OCI-LY1 (cell line): ENCODE measurements at regions not wholly inside any gene's neighbourhood (a gene's known extent, or its start where the extent isn't known, plus 50 kb on each side); places are given as distances from the start of the nearest gene placed in this dataset.

ENCODE experiments used
- H2AFZ ChIP-seq: fragments of 200-600 bp; sonication (generic), shearing (Covaris generic); 2 replicates; pipeline ENCODE4 v1.6.0; 2014; ENCODE audit warnings: antibody characterized with exemption, mild to moderate bottlenecking, low read length
- H3F3A ChIP-seq: fragments of 200-600 bp; sonication (generic), shearing (Covaris generic); 2 replicates; pipeline ENCODE4 v1.6.0; 2014; ENCODE audit warnings: mild to moderate bottlenecking, antibody characterized with exemption, low read length, moderate library complexity; ENCODE audit not compliant: insufficient read depth
- H3K27ac ChIP-seq: fragments of 200-600 bp; sonication (generic); 2 replicates; pipeline ENCODE4 v1.5.1; 2014; ENCODE audit warnings: low read length, mixed run types, mild to moderate bottlenecking, low read depth; ENCODE audit not compliant: poor library complexity, severe bottlenecking
- H3K27me3 ChIP-seq: fragments of 200-600 bp; sonication (generic); 2 replicates; pipeline ENCODE4 v1.6.0; 2014; ENCODE audit warnings: antibody characterized with exemption, mild to moderate bottlenecking, low read length, moderate library complexity; ENCODE audit not compliant: insufficient read depth
- H3K36me3 ChIP-seq: fragments of 200-600 bp; sonication (generic); 2 replicates; pipeline ENCODE4 v1.6.1; 2014; ENCODE audit warnings: mild to moderate bottlenecking, antibody characterized with exemption, low read length, moderate library complexity, mixed read lengths; ENCODE audit not compliant: insufficient read depth
- H3K4me1 ChIP-seq: fragments of 200-600 bp; sonication (generic); 2 replicates; pipeline ENCODE4 v1.5.1; 2014; ENCODE audit warnings: mild to moderate bottlenecking, low read length, moderate library complexity; ENCODE audit not compliant: insufficient read depth, severe bottlenecking
- H3K4me2 ChIP-seq: fragments of 200-600 bp; sonication (generic), shearing (Covaris generic); 2 replicates; pipeline ENCODE4 v1.6.1; 2014; ENCODE audit warnings: low read length
- H3K4me3 ChIP-seq: fragments of 200-600 bp; sonication (generic); 2 replicates; pipeline ENCODE4 v1.5.1; 2014; ENCODE audit warnings: low read length, low read depth, mild to moderate bottlenecking, mixed read lengths; ENCODE audit not compliant: poor library complexity, severe bottlenecking
- H3K79me2 ChIP-seq: fragments of 200-600 bp; shearing (Covaris generic); 2 replicates; pipeline ENCODE4 v1.6.1; 2016; ENCODE audit warnings: mixed run types, low read length, mixed read lengths; ENCODE audit not compliant: insufficient read depth
- H3K9ac ChIP-seq: fragments of 200-600 bp; sonication (generic), shearing (Covaris generic); 2 replicates; pipeline ENCODE4 v1.6.1; 2014; ENCODE audit warnings: mild to moderate bottlenecking, low read length, mixed read lengths
- H3K9me2 ChIP-seq: fragments of 200-600 bp; sonication (generic), shearing (Covaris generic); 2 replicates; pipeline ENCODE4 v1.6.1; 2014; ENCODE audit warnings: low read depth, mild to moderate bottlenecking, low read length, mixed read lengths
- H3K9me3 ChIP-seq: fragments of 200-600 bp; shearing (Covaris generic); 2 replicates; pipeline ENCODE4 v1.6.1; 2014; ENCODE audit warnings: low read length, mixed read lengths
- H4K20me1 ChIP-seq: fragments of 200-600 bp; sonication (generic), shearing (Covaris generic); 2 replicates; pipeline ENCODE4 v1.6.0; 2016; ENCODE audit warnings: mild to moderate bottlenecking, low read length; ENCODE audit not compliant: insufficient read depth
- CTCF ChIP-seq: fragments of 200-600 bp; sonication (generic), shearing (Covaris generic); IDR thresholded peaks from 2 replicates; pipeline ENCODE4 v1.5.1; 2017; ENCODE audit warnings: mild to moderate bottlenecking, antibody characterized with exemption, low read length, moderate library complexity, mixed read lengths
- EZH2 ChIP-seq: fragments of 200-600 bp; sonication (generic), shearing (Covaris generic); IDR thresholded peaks from 2 replicates; pipeline ENCODE4 v1.8.0; 2017; ENCODE audit warnings: borderline replicate concordance, mixed run types, mild to moderate bottlenecking, antibody characterized with exemption, low read length, moderate library complexity, mixed read lengths

- no peaks in the 10 kb centered on the region for H3K9me2 ChIP-seq
- H3K4me3 ChIP-seq, result no peak overlapping the region
- H3K36me3 ChIP-seq, result no peaks in the 10 kb centered on the region
- H3K79me2 ChIP-seq, result no peaks in the 10 kb centered on the region
- H4K20me1 ChIP-seq, result no peaks in the 10 kb centered on the region
- no peak overlapping the region for H3K4me2 ChIP-seq
- H3K4me1 ChIP-seq, result no peaks in the 10 kb centered on the region
- H3F3A ChIP-seq, result no peaks in the 10 kb centered on the region
- no peaks in the 10 kb centered on the region for H3K9me3 ChIP-seq
- no peak overlapping the region for H3K27ac ChIP-seq
- H3K27me3 ChIP-seq, result no peaks in the 10 kb centered on the region
- no peak overlapping the region for H3K9ac ChIP-seq
- no peak overlapping the region for H2AFZ ChIP-seq
- TF ChIP-seq EZH2 (no peak), CTCF (no peak)
Measured at GRCh38 chr15:62269504-62269903, 104.4 kb upstream of the C2CD4B start.

DNA sequence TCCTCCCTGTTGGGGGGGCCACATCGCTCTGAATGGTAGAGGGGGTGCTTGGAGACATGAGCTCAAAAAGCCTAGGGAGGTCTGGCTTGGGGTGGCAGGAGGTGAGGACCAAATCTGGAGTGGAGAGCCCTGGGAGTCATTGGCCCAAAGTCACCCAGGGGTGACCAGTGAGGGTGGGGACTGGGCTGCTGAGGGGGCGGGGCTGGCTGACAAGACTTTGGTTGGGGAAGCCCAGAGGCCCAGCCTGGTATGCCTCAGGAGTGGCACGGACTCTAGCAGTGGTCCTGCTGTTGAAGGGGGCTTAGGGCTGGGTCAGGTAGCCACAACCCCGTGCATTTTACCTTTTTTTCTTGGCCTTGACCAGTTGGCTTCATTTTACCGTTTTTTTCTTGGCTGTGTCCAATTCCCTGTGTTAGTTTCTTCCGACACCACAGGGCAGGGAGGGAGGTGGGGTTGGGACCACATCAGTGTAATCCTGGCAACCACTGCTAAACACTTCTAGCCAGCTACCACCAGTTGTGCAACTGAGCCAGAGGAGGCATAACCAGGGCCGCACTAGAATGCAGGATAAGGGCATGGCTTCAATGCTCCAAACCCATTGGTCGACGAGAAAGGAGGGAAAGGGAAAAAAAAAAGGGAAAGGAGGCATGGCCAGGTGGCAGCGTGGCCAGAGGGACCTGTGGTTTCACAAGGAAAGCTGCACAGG lies 105.3 kb upstream of the C2CD4B start:
- Histone ChIP-seq H3K4me3 (no peak overlapping the region), H3K27ac (no peak overlapping the region), H3F3A (no peaks in the 10 kb centered on the region), H4K20me1 (no peaks in the 10 kb centered on the region), H3K4me2 (no peak overlapping the region), H3K4me1 (no peaks in the 10 kb centered on the region), H3K9me2 (no peaks in the 10 kb centered on the region), H2AFZ (no peak overlapping the region), H3K9ac (no peak overlapping the region), H3K36me3 (no peaks in the 10 kb centered on the region), H3K79me2 (no peaks in the 10 kb centered on the region), H3K27me3 (no peaks in the 10 kb centered on the region), H3K9me3 (no peaks in the 10 kb centered on the region)
- TF ChIP-seq EZH2 (no peak), CTCF (no peak)

DNA sequence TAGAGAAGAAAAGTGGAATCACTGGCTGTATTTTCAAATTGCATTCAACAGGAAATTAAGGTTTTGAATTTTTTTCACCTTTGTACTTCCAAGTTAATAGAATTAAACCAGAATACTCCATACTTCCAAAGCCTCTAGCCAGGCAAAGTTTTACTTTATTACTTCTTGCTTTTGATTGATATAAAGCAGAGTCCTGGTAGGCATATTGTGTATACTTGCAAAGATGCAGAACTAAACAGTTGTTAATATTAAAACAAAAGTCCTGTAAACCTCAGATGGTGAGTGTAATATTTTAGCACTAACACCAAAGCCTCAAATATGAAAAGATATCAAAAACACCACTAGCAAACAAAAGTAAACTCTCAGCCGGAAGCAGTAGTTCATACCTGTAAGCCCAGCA lies 107.2 kb upstream of the C2CD4B start:
- Histone ChIP-seq H3K4me2 (no peak overlapping the region), H3K9me3 (no peaks in the 10 kb centered on the region), H3K27me3 (no peaks in the 10 kb centered on the region), H3K9ac (no peak overlapping the region), H4K20me1 (no peaks in the 10 kb centered on the region), H3K79me2 (no peaks in the 10 kb centered on the region), H3F3A (no peaks in the 10 kb centered on the region), H3K4me1 (no peaks in the 10 kb centered on the region), H3K9me2 (no peaks in the 10 kb centered on the region), H3K36me3 (no peaks in the 10 kb centered on the region), H2AFZ (no peak overlapping the region), H3K4me3 (no peak overlapping the region), H3K27ac (no peak overlapping the region)
- no peak for TF ChIP-seq CTCF
- TF ChIP-seq EZH2, result no peak
